K562 (cell line): ENCODE measurements at regions not wholly inside any gene's neighbourhood (a gene's known extent, or its start where the extent isn't known, plus 50 kb on each side); places are given as distances from the start of the nearest gene placed in this dataset.

Experiments used
- FOSL1 ChIP-seq: fragments of 200-800 bp; sonication (Bioruptor generic); conservative IDR thresholded peaks from 2 replicates; pipeline ENCODE4 v1.6.1; 2016; ENCODE audit warnings: missing genetic modification characterization, missing compliant biosample characterization
- ZNF584 ChIP-seq: fragments of 200-800 bp; sonication (Bioruptor generic); IDR thresholded peaks from 2 replicates; pipeline ENCODE4 v1.6.1; 2016; ENCODE audit warnings: low read depth, mild to moderate bottlenecking, missing genetic modification characterization, missing compliant biosample characterization

- TF ChIP-seq FOSL1 (tag), result no peak
- TF ChIP-seq ZNF584 (CRISPR knock-in tag), result no peak
Measured at GRCh38 chr7:118747473-118747872, 523.0 kb downstream of the ANKRD7 start.
